ENCODE measurements at regions not wholly inside any gene's neighbourhood (a gene's known extent, or its start where the extent isn't known, plus 50 kb on each side); places are given as distances from the start of the nearest gene placed in this dataset.

GRCh38 chr21:14844001-14844400 lies 220.8 kb downstream of the NRIP1 start:
- H3K4me3 Mint-ChIP-seq, result no peak overlapping the region
- DNase-seq (ENCODE audit: low read depth, low spot score), result no peak
- H3K9me3 Mint-ChIP-seq, result peaks cover 23% of the 10 kb centered on the region
- H3K36me3 Mint-ChIP-seq (ENCODE audit: low read depth), result peaks cover 26% of the 10 kb centered on the region
- no peak for TF ChIP-seq CTCF (conservative IDR thresholded peaks at IDR 0.05)
- H3K4me1 Mint-ChIP-seq, result no peaks in the 10 kb centered on the region
- H3K27me3 Mint-ChIP-seq (ENCODE audit: low read depth), result no peaks in the 10 kb centered on the region
- no peak overlapping the region for H3K27ac Mint-ChIP-seq (ENCODE audit: unreplicated experiment)

- H3K27me3 Mint-ChIP-seq (ENCODE audit: low read depth), result no peaks in the 10 kb centered on the region
These were observed 222.2 kb downstream of the NRIP1 start for GRCh38 chr21:14842601-14843000.

GRCh38 chr21:14841511-14842472 lies 223.0 kb downstream of the NRIP1 start:
- H3K36me3 Mint-ChIP-seq (ENCODE audit: low read depth), result peaks cover 18% of the 10 kb centered on the region
- DNase-seq (ENCODE audit: low read depth, low spot score), result no peak
- TF ChIP-seq CTCF (conservative IDR thresholded peaks at IDR 0.05), result no peak
- no peak overlapping the region for H3K27ac Mint-ChIP-seq (ENCODE audit: unreplicated experiment)
- peaks cover 7% of the 10 kb centered on the region for H3K4me1 Mint-ChIP-seq
- H3K27me3 Mint-ChIP-seq (ENCODE audit: low read depth), result no peaks in the 10 kb centered on the region
- no peak overlapping the region for H3K4me3 Mint-ChIP-seq
- H3K9me3 Mint-ChIP-seq, result peaks cover 18% of the 10 kb centered on the region

More at GRCh38 chr21:14842601-14843000, 222.2 kb downstream of the NRIP1 start:
- Mint-ChIP-seq H3K36me3 (ENCODE audit: low read depth) (peaks cover 23% of the 10 kb centered on the region), H3K4me3 (no peak overlapping the region), H3K27ac (ENCODE audit: unreplicated experiment) (no peak overlapping the region), H3K4me1 (peaks cover 7% of the 10 kb centered on the region), H3K9me3 (peaks cover 21% of the 10 kb centered on the region)
- no peak for TF ChIP-seq CTCF (conservative IDR thresholded peaks at IDR 0.05)
- no peak for DNase-seq (ENCODE audit: low read depth, low spot score)

- H3K9me3 Mint-ChIP-seq, result peaks cover 3% of the 10 kb centered on the region
- no peak overlapping the region for H3K4me3 Mint-ChIP-seq
- no peaks in the 10 kb centered on the region for H3K27me3 Mint-ChIP-seq (ENCODE audit: low read depth)
- peaks cover 6% of the 10 kb centered on the region for H3K36me3 Mint-ChIP-seq (ENCODE audit: low read depth)
- H3K4me1 Mint-ChIP-seq, result peaks cover 7% of the 10 kb centered on the region
- no peak overlapping the region for H3K27ac Mint-ChIP-seq (ENCODE audit: unreplicated experiment)
- no peak for TF ChIP-seq CTCF (conservative IDR thresholded peaks at IDR 0.05)
- DNase-seq (ENCODE audit: low read depth, low spot score), result no peak
These were observed 226.4 kb downstream of the NRIP1 start for GRCh38 chr21:14838400-14838799.

- Mint-ChIP-seq H3K4me1 (peaks cover 7% of the 10 kb centered on the region), H3K4me3 (no peak overlapping the region), H3K27me3 (ENCODE audit: low read depth) (no peaks in the 10 kb centered on the region), H3K9me3 (no peaks in the 10 kb centered on the region), H3K36me3 (ENCODE audit: low read depth) (peaks cover under 1% of the 10 kb centered on the region), H3K27ac (ENCODE audit: unreplicated experiment) (no peak overlapping the region)
- no peak for DNase-seq (ENCODE audit: low read depth, low spot score)
- TF ChIP-seq CTCF (conservative IDR thresholded peaks at IDR 0.05), result no peak
These were observed 227.8 kb downstream of the NRIP1 start for GRCh38 chr21:14836950-14837349.
